ENCODE measurements at regions not wholly inside any gene's neighbourhood (a gene's known extent, or its start where the extent isn't known, plus 50 kb on each side); places are given as distances from the start of the nearest gene placed in this dataset.
"Not testable (repeated sequence)": the region's sequence is repeated elsewhere in the genome, so short reads cannot be mapped to it uniquely, and the experiment has no call there.

- Histone ChIP-seq H3K9me3 (ENCODE audit: control insufficient read depth, insufficient read depth, low read length) (no peaks in the 10 kb centered on the region), H3K36me3 (ENCODE audit: control insufficient read depth, insufficient read depth, low read length) (no peaks in the 10 kb centered on the region), H3K4me1 (ENCODE audit: control insufficient read depth, insufficient read depth, low read length) (no peaks in the 10 kb centered on the region), H3K9ac (ENCODE audit: low read depth, low read length) (no peak overlapping the region), H3K27me3 (ENCODE audit: control insufficient read depth, insufficient read depth, low read length) (no peaks in the 10 kb centered on the region), H3K4me3 (ENCODE audit: low read depth, low read length) (no peak overlapping the region)
Observed at GRCh38 chrX:46036508-46036907, 508.7 kb downstream of the ZNF674 start.

GRCh38 chrX:46034868-46035267 is 510.4 kb downstream of the ZNF674 start:
- Histone ChIP-seq H3K27me3 (ENCODE audit: control insufficient read depth, insufficient read depth, low read length) (no peaks in the 10 kb centered on the region), H3K9ac (ENCODE audit: low read depth, low read length) (no peak overlapping the region), H3K36me3 (ENCODE audit: control insufficient read depth, insufficient read depth, low read length) (no peaks in the 10 kb centered on the region), H3K9me3 (ENCODE audit: control insufficient read depth, insufficient read depth, low read length) (no peaks in the 10 kb centered on the region), H3K4me1 (ENCODE audit: control insufficient read depth, insufficient read depth, low read length) (no peaks in the 10 kb centered on the region), H3K4me3 (ENCODE audit: low read depth, low read length) (no peak overlapping the region)

GRCh38 chrX:46029777-46030176 is 515.4 kb downstream of the ZNF674 start:
- Histone ChIP-seq H3K9ac (ENCODE audit: low read depth, low read length) (no peak overlapping the region), H3K9me3 (ENCODE audit: control insufficient read depth, insufficient read depth, low read length) (no peaks in the 10 kb centered on the region), H3K4me3 (ENCODE audit: low read depth, low read length) (no peak overlapping the region), H3K4me1 (ENCODE audit: control insufficient read depth, insufficient read depth, low read length) (no peaks in the 10 kb centered on the region), H3K27me3 (ENCODE audit: control insufficient read depth, insufficient read depth, low read length) (no peaks in the 10 kb centered on the region), H3K36me3 (ENCODE audit: control insufficient read depth, insufficient read depth, low read length) (no peaks in the 10 kb centered on the region)

- Histone ChIP-seq H3K9ac (ENCODE audit: low read depth, low read length) (no peak overlapping the region), H3K36me3 (ENCODE audit: control insufficient read depth, insufficient read depth, low read length) (no peaks in the 10 kb centered on the region), H3K4me3 (ENCODE audit: low read depth, low read length) (no peak overlapping the region), H3K4me1 (ENCODE audit: control insufficient read depth, insufficient read depth, low read length) (no peaks in the 10 kb centered on the region), H3K9me3 (ENCODE audit: control insufficient read depth, insufficient read depth, low read length) (peaks cover 4% of the 10 kb centered on the region), H3K27me3 (ENCODE audit: control insufficient read depth, insufficient read depth, low read length) (no peaks in the 10 kb centered on the region)
Observed at GRCh38 chrX:46016296-46016695, 528.9 kb downstream of the ZNF674 start.

GRCh38 chrX:46015653-46016052 is 529.6 kb downstream of the ZNF674 start:
- H3K9ac ChIP-seq (ENCODE audit: low read depth, low read length): no peak overlapping the region
- H3K36me3 ChIP-seq (ENCODE audit: control insufficient read depth, insufficient read depth, low read length): no peaks in the 10 kb centered on the region
- no peak overlapping the region for H3K4me3 ChIP-seq (ENCODE audit: low read depth, low read length)
- H3K27me3 ChIP-seq (ENCODE audit: control insufficient read depth, insufficient read depth, low read length): no peaks in the 10 kb centered on the region
- H3K4me1 ChIP-seq (ENCODE audit: control insufficient read depth, insufficient read depth, low read length): no peaks in the 10 kb centered on the region
- H3K9me3 ChIP-seq (ENCODE audit: control insufficient read depth, insufficient read depth, low read length): peaks cover 4% of the 10 kb centered on the region

- no peaks in the 10 kb centered on the region for H3K4me1 ChIP-seq (ENCODE audit: control insufficient read depth, insufficient read depth, low read length)
- H3K36me3 ChIP-seq (ENCODE audit: control insufficient read depth, insufficient read depth, low read length): no peaks in the 10 kb centered on the region
- H3K4me3 ChIP-seq (ENCODE audit: low read depth, low read length): no peak overlapping the region
- H3K27me3 ChIP-seq (ENCODE audit: control insufficient read depth, insufficient read depth, low read length): no peaks in the 10 kb centered on the region
- H3K9me3 ChIP-seq (ENCODE audit: control insufficient read depth, insufficient read depth, low read length): no peaks in the 10 kb centered on the region
- H3K9ac ChIP-seq (ENCODE audit: low read depth, low read length): no peak overlapping the region
Observed at GRCh38 chrX:45992402-45993123, 552.7 kb downstream of the ZNF674 start.

GRCh38 chrX:45986971-45987370 is 558.2 kb downstream of the ZNF674 start:
- no peak overlapping the region for H3K4me3 ChIP-seq (ENCODE audit: low read depth, low read length)
- H3K9me3 ChIP-seq (ENCODE audit: control insufficient read depth, insufficient read depth, low read length): no peaks in the 10 kb centered on the region
- no peak overlapping the region for H3K9ac ChIP-seq (ENCODE audit: low read depth, low read length)
- no peaks in the 10 kb centered on the region for H3K36me3 ChIP-seq (ENCODE audit: control insufficient read depth, insufficient read depth, low read length)
- no peaks in the 10 kb centered on the region for H3K4me1 ChIP-seq (ENCODE audit: control insufficient read depth, insufficient read depth, low read length)
- no peaks in the 10 kb centered on the region for H3K27me3 ChIP-seq (ENCODE audit: control insufficient read depth, insufficient read depth, low read length)

GRCh38 chrX:45986081-45986480 is 559.1 kb downstream of the ZNF674 start:
- Histone ChIP-seq H3K9ac (ENCODE audit: low read depth, low read length) (no peak overlapping the region), H3K4me1 (ENCODE audit: control insufficient read depth, insufficient read depth, low read length) (no peaks in the 10 kb centered on the region), H3K9me3 (ENCODE audit: control insufficient read depth, insufficient read depth, low read length) (peaks cover 5% of the 10 kb centered on the region), H3K36me3 (ENCODE audit: control insufficient read depth, insufficient read depth, low read length) (no peaks in the 10 kb centered on the region), H3K4me3 (ENCODE audit: low read depth, low read length) (no peak overlapping the region), H3K27me3 (ENCODE audit: control insufficient read depth, insufficient read depth, low read length) (no peaks in the 10 kb centered on the region)

GRCh38 chrX:45982958-45983727 is 562.1 kb downstream of the ZNF674 start:
- not testable (repeated sequence) for H3K27me3 ChIP-seq (ENCODE audit: control insufficient read depth, insufficient read depth, low read length); H3K36me3 ChIP-seq (ENCODE audit: control insufficient read depth, insufficient read depth, low read length); H3K4me3 ChIP-seq (ENCODE audit: low read depth, low read length); H3K9ac ChIP-seq (ENCODE audit: low read depth, low read length); H3K9me3 ChIP-seq (ENCODE audit: control insufficient read depth, insufficient read depth, low read length); H3K4me1 ChIP-seq (ENCODE audit: control insufficient read depth, insufficient read depth, low read length)

- Histone ChIP-seq H3K36me3 (ENCODE audit: control insufficient read depth, insufficient read depth, low read length) (no peaks in the 10 kb centered on the region), H3K9ac (ENCODE audit: low read depth, low read length) (no peak overlapping the region), H3K27me3 (ENCODE audit: control insufficient read depth, insufficient read depth, low read length) (no peaks in the 10 kb centered on the region), H3K4me3 (ENCODE audit: low read depth, low read length) (no peak overlapping the region), H3K9me3 (ENCODE audit: control insufficient read depth, insufficient read depth, low read length) (peaks cover 5% of the 10 kb centered on the region), H3K4me1 (ENCODE audit: control insufficient read depth, insufficient read depth, low read length) (no peaks in the 10 kb centered on the region)
Observed at GRCh38 chrX:45980726-45981125, 564.5 kb downstream of the ZNF674 start.

GRCh38 chrX:45975633-45976032 is 569.6 kb downstream of the ZNF674 start:
- Histone ChIP-seq H3K9ac (ENCODE audit: low read depth, low read length) (no peak overlapping the region), H3K9me3 (ENCODE audit: control insufficient read depth, insufficient read depth, low read length) (no peaks in the 10 kb centered on the region), H3K4me1 (ENCODE audit: control insufficient read depth, insufficient read depth, low read length) (no peaks in the 10 kb centered on the region), H3K4me3 (ENCODE audit: low read depth, low read length) (no peak overlapping the region), H3K36me3 (ENCODE audit: control insufficient read depth, insufficient read depth, low read length) (no peaks in the 10 kb centered on the region), H3K27me3 (ENCODE audit: control insufficient read depth, insufficient read depth, low read length) (no peaks in the 10 kb centered on the region)

- Histone ChIP-seq H3K4me1 (ENCODE audit: control insufficient read depth, insufficient read depth, low read length) (no peaks in the 10 kb centered on the region), H3K9me3 (ENCODE audit: control insufficient read depth, insufficient read depth, low read length) (no peaks in the 10 kb centered on the region), H3K9ac (ENCODE audit: low read depth, low read length) (no peak overlapping the region), H3K27me3 (ENCODE audit: control insufficient read depth, insufficient read depth, low read length) (no peaks in the 10 kb centered on the region), H3K36me3 (ENCODE audit: control insufficient read depth, insufficient read depth, low read length) (no peaks in the 10 kb centered on the region), H3K4me3 (ENCODE audit: low read depth, low read length) (no peak overlapping the region)
Observed at GRCh38 chrX:45972636-45973035, 572.6 kb downstream of the ZNF674 start.
